GM21381 (cell line): ENCODE measurements at regions not wholly inside any gene's neighbourhood (a gene's known extent, or its start where the extent isn't known, plus 50 kb on each side); places are given as distances from the start of the nearest gene placed in this dataset.

Source experiments
- ATAC-seq: cut with Tn5 transposase; IDR thresholded peaks from one replicate; pipeline ENCODE4 v1.9.1; 2021; ENCODE audit warnings: mild to moderate bottlenecking, moderate library complexity; ENCODE audit not compliant: unreplicated experiment

DNA sequence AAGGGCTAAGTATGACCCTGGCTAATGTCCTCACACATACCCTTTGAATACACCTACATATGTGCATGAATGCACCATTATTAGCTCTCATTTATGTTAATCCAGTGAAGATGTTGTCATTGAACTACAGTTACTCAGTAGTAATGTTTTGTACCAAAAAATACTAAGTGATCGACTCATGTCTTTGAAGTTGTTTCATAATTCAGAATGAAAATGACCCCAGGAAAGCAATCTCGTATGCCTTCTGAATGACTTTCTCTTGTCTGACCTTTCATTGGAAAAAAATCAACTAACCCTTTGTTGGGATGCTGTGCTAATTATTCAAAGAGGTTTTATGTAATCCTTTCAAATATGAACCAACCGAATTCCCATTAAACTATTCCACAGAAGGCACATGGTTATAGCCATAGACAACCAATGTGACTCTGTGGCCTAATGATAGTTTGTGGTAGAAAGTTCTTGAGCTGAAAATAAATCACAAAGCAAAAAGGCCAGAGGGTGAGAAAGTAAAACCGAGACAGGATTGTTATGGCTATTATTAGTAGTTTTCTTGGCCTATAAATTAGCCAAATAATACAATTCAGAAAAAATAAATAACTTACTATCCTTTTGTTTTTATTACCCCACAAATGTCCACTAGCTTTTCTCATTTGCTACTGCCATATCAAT, 86.8 kb upstream of the STARD13 start:
- ATAC-seq = no peak

DNA sequence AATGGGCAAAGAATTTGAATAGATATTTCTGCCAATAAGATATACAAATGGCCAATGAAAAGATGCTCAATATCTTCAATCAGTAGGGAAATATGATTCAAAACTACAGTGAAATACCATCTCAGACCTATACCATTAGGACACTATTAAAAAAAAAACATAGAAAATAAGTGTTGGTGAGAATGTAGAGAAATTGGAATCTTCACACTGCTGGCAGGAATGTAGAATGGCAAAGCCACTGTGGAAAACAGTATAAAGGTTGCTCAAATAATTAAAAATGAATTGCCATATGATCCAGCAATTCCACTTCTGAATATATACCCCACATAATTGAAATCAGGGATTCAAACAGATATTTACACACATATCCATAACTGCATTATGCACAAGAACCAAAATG, 88.1 kb upstream of the STARD13 start:
- no peak for ATAC-seq

DNA sequence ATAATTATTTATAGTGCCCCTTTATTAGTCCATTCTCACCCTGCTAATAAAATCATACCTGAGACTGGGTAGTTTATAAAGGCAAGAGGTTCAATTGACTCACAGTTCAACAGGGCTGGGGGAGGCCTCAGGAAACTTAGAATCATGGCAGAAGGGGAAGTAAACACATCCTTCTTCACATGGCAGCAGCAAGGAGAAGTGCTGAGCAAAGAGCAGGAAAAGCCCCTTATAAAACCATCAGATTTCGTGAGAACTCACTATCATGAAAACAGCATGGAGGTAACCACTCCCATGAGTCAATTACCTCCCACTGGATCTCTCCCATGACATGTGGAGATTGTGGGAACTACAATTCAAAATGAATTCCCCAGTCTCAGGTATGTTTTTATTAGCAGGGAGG, 89.9 kb upstream of the STARD13 start:
- ATAC-seq = no peak

DNA sequence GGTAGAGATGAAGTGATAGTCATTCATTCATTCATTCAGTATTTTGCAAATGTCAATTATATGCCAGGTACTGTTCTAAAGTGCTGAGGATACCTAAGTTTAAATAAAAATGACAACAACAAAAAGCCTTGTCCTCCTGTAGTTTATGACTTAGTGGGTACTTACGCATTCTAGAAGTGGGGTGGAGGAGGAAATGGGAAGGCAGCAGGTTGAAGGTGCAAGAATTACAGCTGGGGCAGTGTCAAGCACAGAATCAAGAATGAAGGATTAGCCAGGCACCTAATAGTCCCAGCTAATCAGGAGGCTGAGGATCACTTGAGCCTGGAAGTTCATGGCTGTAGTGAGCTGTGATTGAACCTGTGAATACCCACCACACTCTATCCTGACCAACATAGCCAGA, 90.7 kb upstream of the STARD13 start:
- ATAC-seq = no peak

DNA sequence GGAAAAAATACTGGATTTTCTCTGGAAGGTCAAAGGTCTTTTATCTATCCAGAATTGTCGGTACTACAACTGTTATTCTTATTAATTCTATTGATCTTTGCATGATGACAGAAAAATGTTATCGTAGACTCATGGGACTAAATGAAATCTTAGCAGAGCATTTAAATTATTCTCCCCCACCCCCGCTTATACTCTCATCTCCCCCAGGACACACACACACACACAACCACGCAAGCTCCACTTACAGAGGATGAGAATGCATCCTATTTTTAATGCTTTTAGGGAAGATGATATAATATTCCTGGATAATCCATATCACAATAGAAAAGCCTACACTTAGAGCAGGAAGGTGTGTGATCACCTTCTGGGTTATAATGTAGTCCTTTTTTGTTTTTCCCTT, 91.9 kb upstream of the STARD13 start:
- no peak for ATAC-seq

DNA sequence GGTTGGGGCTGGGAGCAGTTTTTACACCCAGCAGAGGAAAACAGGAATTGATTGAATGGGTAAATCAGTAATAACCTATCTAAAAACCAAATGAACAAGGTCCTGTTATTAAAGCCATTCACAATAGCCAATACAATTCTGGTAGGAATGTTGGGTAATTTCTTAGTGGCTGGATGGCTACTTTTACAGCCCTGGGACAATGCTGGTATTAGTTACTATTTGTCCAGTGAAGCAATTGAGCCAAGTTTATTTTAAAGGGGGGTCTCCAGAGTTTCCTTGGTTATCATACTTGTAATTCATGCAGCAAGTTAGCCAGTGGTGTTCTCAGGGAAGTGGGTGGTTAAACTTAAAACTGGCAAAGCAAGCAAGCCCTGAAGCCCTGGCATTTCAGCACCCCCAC, 92.3 kb upstream of the STARD13 start:
- ATAC-seq = no peak

DNA sequence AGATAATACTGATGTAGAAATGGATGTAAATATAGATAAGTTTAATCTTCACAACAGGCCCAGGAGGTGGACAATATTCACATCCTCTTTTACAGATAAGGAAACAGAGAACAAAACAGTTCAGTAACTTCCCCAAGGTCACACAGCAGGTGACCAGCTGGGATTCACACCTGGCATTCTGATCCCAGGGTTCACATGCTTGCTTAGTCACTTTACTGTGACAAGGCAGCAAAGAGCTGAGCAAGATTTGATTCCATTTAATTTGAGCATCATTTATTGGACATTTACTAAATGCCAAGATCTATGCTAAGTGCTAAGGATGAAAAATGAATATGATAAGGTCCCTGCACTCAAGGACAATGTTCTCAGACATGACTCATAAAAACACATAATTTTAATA, 94.1 kb upstream of the STARD13 start:
- no peak for ATAC-seq

DNA sequence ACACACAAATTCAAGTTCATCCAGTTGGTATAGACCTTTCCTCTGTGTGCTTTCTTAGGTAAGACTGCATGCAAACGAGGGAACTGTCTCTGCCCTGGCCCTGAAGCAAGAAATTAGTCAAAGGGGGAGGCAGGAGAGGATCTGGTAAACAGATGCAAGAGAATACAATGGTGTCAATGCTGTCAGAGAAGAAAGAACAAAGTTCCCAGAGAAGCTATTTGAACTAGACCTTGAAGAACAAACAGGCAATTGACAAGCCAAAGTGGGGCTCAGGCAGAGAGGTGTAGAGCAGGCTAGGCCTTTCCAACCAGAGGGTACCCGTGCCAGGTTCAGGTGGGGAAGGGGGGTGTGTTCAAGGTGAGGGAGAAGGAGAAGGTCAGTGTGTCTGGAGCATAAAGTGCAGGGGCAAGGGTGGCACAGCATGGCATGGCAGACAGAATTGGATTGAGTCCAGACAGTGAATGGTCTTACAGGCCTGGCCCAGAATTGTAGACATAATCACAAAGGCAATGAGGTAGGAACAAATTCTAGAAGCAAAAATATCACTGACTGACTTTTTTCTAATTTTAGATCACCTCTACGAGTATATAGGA, 95.0 kb upstream of the STARD13 start:
- no peak for ATAC-seq

DNA sequence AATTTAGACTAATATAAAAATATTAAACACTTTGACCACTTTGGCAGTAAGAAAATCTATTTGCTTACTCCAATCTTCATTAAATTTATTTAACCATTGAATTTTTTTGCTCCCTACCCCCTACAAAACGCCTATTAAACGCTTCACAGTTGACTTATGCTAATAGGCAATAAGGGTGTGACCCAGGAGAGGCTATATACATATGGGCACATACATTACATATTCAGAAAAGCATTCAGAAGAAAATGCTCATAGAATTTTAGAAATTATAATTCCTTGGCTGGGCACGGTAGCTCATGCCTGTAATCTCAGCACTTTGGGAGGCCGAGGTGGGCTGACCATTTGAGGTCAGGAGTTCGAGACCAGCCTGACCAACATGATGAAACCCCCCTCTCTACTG, 95.6 kb upstream of the STARD13 start:
- ATAC-seq = no peak

DNA sequence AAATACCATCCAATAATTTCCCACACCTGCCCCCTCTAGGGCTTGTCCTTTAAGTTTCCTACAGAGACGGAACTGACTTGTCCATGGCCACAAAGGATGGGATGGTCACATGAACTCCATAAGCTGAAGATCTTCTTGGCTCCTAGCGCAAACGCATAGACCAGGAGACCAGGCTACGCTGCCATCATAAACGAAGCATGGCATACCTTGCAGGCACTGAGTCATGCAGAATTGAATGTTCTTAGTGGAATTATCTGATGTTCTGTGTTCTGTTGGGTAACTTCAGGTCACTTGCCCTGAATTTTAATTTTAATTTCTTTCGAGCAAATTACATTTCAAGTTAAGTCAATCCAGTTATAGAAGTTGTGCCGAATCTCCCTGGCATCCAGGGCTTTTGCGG, 96.4 kb upstream of the STARD13 start:
- ATAC-seq = no peak

DNA sequence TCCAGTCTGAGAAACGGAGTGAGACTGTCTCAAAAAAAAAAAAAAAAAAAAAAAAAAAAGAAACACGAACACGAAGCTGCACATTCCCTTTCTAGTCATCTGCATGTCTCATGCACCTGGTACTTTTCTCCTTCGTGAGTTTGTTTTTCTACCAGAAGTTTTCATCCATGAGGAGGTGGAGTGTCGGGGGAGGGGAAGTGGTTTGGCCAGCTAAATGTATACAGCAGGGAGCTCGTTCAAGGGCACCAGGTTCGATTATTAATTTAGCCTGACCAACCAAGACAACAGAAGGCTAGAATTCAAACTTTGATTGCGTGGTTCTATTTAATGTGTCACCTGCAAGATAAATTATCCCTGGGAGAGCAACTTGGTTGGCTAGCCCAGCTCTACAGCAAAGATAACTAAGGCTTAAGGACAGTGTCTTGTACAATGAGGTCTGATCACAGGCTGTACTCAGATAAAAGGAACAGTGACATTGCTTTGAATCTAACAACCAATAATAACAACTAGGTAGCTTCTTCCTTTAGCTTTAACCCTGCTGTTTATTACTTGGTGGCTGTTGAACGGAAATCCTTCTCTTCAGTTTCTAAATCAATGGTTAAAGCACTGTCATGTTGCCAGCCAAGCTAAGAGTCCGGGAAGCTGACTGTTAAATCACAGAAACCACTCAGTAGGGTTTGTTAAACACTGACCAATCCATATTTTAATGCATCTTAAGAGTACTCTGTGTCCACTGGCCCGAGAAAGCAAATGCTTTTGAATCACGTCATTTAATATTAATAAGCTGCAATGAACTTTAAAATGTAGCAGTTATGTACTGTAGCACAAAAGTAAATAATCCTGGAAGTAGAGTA, 98.4 kb upstream of the STARD13 start:
- no peak for ATAC-seq

DNA sequence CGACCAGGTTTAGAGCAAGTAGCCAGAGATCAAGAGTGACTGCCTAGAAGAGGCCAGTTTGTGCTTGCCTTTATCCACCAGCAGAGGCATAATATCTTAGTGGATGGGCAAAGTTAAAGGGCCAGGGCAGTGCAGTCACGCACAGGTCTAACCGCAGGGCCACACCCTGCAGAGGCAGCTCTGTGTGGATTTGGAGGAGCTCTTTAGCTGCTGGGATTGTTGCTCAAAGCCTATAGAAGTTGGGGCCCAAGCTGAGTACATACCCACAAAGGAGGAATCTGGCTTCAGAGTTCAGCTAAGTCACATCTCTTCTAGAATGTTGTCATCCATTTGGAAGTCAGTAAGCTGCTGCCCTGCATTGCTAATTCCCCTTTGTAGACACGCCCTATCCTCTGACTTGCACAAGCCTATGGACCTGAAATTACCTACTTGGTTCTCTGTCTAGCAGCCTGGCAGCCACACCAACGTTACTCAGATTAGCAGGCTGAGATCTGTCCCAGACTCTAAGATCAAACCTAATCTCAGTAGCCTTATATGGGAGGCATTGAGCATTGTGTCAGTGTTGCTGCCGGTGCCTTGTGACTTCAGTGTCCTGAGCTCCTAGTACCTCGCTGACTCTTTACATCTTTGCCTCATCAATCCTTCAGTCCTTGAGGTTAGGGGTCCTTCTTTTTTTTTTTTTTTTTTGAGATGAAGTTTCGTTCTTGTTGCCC, 102.9 kb upstream of the STARD13 start:
- ATAC-seq = no peak

DNA sequence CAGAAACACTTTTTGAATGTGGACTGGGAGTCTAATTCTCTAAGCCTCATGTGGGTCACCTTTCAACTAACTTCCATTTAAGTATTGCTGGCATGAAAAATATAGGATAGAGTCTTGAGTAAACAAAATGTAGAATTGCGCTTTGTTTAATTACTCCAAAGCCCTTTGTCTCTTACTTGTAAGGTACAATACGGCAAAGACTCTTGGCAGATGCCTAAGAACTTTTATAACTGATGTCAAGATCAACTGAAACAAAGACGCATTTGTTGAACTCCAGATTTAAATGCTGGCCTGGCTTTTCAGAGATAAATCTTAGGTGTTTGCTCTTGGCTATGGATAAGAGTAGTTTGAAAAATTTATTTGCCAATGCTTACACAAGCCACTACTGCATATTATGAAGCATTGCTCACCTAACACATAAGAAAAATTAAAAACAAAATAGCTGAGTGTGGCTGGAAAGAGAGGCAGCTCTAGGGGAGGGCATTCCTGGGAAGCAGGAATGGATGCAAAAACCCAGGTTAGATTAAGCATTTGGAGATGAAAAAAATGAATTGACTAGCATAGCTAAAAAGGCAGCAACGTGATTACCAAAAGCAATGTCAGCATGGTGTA, 107.3 kb upstream of the STARD13 start:
- ATAC-seq = no peak

DNA sequence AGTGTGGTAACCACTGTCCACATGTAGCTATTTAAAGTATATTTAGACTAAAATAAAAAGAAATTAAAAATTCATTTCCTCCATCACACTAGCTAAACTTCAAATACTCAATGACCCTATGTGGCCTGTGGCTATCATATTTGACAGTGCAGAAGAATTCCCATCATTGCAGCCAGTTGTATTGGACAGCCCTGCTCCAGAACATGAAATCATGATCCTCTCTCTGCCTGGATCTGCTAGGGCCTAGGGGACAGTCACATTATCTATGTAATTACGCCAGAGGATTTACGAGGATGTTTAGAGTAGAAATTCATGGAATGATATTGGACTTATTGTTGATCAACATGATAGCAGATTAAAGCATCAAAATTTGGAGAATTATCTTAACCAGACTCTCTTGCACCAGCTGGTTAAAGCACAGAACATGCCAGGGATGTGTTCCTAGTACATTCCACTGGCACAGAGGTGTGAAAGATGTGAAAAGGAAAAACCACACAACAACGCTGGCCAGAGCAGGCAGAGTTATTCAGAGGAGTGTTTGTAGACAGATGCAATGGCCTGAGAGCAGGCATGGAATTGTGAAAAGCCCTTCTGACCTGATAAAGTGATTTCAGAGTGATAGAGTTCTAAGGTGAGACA, 108.9 kb upstream of the STARD13 start:
- no peak for ATAC-seq

DNA sequence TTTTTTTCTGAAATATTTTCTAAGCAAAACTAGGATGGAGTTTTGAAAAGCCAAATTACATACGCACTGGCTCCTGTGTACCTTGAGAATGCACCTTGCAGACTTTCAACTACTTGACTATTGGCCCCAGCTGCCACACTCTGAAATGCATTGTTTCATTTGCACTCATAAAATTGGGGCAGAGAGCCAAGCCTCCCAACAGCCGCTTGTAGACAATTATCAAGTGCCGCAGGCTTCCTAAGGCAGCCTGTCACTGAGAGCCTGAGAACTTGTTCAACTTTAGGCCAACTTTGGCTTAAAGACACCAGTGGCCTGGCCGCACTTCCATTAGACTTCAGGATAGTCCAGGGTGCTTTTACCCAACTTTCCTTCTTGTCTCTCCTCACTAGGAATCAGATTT, 115.7 kb upstream of the STARD13 start:
- ATAC-seq = no peak

DNA sequence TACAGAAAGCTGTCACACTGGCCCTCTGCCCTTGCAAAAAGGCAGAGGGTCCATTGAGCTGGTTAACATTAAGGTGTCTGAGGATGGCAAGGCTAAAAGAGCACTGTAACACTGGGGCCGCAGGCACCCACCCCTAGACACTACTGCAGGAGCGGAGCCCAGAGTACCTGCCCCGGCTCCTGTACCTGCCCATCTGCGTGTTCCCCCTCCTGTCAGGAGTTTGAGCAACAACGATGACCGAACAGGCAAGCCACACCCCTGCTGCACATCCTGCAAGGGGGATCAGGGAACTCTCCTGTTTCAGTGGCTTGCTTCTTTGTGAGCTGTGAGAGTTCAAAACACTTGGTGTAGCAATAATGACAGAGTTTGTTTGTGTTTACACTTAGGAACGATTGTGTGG, 117.4 kb upstream of the STARD13 start:
- ATAC-seq = no peak

DNA sequence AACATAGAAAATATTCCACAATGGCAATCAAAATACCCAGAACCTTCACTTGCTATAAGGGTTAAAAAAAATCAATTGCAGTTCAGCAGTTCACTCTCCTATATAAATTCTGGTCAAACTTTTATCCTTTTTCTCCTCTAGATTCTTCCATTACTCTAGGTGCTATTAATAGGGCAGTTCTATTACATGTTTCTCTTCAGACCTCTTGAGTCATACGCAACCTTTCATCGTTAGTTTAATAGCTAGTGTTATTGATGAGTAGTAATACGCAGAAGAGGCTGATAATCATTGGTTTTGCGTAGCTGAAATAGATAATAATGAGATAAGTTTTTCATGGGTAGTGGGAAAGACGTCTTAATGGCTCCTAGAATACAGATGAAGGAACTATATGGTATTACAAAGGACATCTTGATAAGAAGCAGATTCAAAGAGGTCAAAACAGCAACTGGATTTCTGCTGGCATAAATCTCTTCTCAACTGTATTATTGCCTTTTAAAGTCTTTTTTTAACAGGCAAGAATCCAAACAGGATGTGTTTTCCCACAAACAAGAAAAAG, 118.3 kb upstream of the STARD13 start:
- ATAC-seq = no peak

DNA sequence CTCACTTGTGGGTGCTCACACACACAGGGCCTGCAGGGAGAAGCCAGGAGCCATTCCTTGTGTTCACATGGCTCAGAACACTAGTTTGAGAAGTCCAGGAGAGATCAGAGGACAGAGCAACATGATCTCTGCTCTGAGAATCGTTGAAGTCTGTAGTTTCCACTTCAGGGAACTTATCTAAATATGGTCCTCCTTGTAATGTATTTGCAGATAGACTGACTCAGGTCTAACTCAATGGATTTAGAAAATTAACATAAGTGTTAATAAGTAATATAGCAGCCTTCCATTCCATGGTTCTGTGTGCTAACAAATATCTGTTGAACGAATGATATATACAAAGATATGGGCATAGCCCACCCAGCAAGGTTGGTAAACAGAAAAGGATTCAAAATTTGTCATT, 119.8 kb upstream of the STARD13 start:
- no peak for ATAC-seq

DNA sequence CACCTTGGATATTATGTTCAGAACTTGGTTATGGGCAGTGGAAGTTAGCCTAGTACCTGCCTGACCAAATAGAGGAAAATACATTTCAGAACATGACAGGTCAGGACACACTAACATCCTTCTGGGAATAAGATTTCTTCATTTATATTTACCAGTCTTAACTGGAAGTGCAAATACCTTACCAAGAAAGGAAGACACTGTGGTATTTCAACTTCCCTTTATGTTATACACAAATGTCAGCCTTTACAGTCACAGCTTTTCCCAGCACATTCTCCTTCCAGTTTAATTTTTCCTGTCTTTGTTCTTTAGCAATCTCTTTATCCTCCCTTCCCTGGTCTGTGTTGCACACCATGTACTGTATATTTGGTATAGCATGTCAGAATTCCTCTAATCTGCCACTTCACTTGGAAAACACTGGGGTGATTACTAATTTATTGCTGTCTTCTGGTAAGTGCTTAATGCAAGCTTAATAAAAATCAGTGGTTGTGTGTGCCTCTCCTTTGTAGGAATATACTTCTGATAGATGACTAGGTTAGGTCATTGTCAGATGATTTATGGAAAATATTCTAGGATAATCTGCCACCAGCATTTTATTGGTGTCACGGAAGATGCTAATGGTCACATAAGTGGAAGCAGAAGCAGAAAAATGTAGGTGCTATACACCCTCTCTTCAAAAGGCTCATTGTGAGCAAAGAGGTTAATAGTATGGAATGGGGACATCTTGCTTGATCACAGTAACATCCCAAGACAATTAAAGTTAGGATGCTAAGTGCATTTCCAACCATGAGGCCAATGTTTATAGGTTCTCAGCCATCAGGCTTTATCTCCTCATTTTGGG, 124.3 kb upstream of the STARD13 start:
- no peak for ATAC-seq
